ENCODE measurements at regions not wholly inside any gene's neighbourhood (a gene's known extent, or its start where the extent isn't known, plus 50 kb on each side); places are given as distances from the start of the nearest gene placed in this dataset.

- TF ChIP-seq HMGXB3 (CRISPR knock-in tag; IDR thresholded peaks at IDR 0.05; ENCODE audit: borderline replicate concordance) = no peak
- no peak for TF ChIP-seq ZNF619 (CRISPR knock-in tag; IDR thresholded peaks at IDR 0.05)
- TF ChIP-seq TFDP1 (CRISPR knock-in tag; IDR thresholded peaks at IDR 0.05; ENCODE audit: borderline replicate concordance) = no peak
- TF ChIP-seq TARDBP (CRISPR knock-in tag; IDR thresholded peaks at IDR 0.05) = no peak
Measured at GRCh38 chr7:91685544-91685943, 195.0 kb downstream of the MTERF1 start (continued).

GRCh38 chr7:91690541-91691070, 189.9 kb downstream of the MTERF1 start:
- H3K36me3 ChIP-seq (replicated peaks in 1 of 2; ENCODE audit: control insufficient read depth in 1 of 2, insufficient read depth in 2 of 2, low read length in 2 of 2) = no peaks in the 10 kb centered on the region
- DNase-seq (ENCODE audit: low spot score) (no peak), FAIRE-seq (no peak), ATAC-seq (no peak)
- H3K27me3 ChIP-seq (ENCODE audit: control insufficient read depth in 1 of 2, insufficient read depth in 2 of 2, low read length in 2 of 2) = no peaks in the 10 kb centered on the region
- no peaks in the 10 kb centered on the region for H4K20me1 ChIP-seq (ENCODE audit: insufficient read depth, low read length)
- 0% methylated on average over 1 of the region's 1 CpG for WGBS (ENCODE audit: low lambda C conversion rate)
- no TSS peak for BruUV-seq (replicated peaks)
- no peaks in the 10 kb centered on the region for H3K4me1 ChIP-seq (ENCODE audit: insufficient read depth, low read length)
- H3K79me2 ChIP-seq (ENCODE audit: insufficient read depth, low read length) = no peaks in the 10 kb centered on the region
- intact Hi-C loops (cut with micrococcal nuclease; ENCODE audit: unreplicated experiment) = no loop called here
- H3K4me2 ChIP-seq (ENCODE audit: low read depth, low read length) = no peak overlapping the region
- ChIA-PET POLR2A (no interaction called here), CTCF (ENCODE audit: low intra/inter-chr PET ratio, low total read pairs) (no interaction called here)
- no peak overlapping the region for H2AFZ ChIP-seq (ENCODE audit: low read length)
- in situ Hi-C loops (cut with HindIII; ENCODE audit: extremely low pct_ligation_motif_present, low pct_unique_long_range_greater_than_20kb) = no loop called here
- no peak overlapping the region for H3K4me3 ChIP-seq (replicated peaks in 1 of 3; ENCODE audit: insufficient read depth in 1 of 3, low read depth in 2 of 3, low read length in 3 of 3)
- H3K9me3 ChIP-seq (ENCODE audit: low read length) = no peaks in the 10 kb centered on the region
- H3K9ac ChIP-seq (ENCODE audit: insufficient read depth, low read depth, low read length) = no peak overlapping the region
- no peak overlapping the region for H3K27ac ChIP-seq (ENCODE audit: extremely low read length, insufficient read depth, low read length)
- TF ChIP-seq TFAP4 (IDR thresholded peaks at IDR 0.05; ENCODE audit: borderline replicate concordance, low read depth) (no peak), E2F5 (CRISPR knock-in tag; conservative IDR thresholded peaks at IDR 0.05) (no peak), ZNF616 (CRISPR knock-in tag; IDR thresholded peaks at IDR 0.05; ENCODE audit: low read depth) (no peak), ZNF234 (CRISPR knock-in tag; conservative IDR thresholded peaks at IDR 0.05) (no peak), MTF1 (CRISPR knock-in tag; IDR thresholded peaks at IDR 0.05) (no peak), RERE (CRISPR knock-in tag; IDR thresholded peaks at IDR 0.05; ENCODE audit: low read depth) (no peak), FOXA3 (CRISPR knock-in tag; IDR thresholded peaks at IDR 0.05) (no peak)

Measured in HepG2 (cell line).